ENCODE measurements at regions not wholly inside any gene's neighbourhood (a gene's known extent, or its start where the extent isn't known, plus 50 kb on each side); places are given as distances from the start of the nearest gene placed in this dataset.

DNA sequence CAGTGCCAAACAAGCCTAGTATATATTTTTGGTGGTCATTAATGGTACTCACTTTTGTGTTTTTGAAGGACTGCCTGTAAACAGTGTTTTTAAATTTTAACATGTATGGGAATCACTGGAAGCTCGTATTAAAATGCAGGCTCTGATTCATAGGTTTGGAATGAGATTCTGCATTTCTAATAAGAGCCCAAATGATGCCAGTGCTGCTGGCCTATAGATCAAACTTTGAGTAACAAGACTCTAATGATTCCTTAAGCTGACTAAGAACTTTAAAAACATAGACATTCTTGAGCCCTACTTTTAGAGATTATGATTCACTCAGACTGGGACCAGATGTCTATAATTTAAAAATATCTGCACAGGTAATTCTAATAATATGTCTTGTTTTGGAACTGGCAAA is 823.2 kb upstream of the LCORL start:
- TF ChIP-seq CTCF (IDR thresholded peaks at IDR 0.05) (no peak), POLR2A (IDR thresholded peaks at IDR 0.05) (no peak)
